ENCODE measurements at regions not wholly inside any gene's neighbourhood (a gene's known extent, or its start where the extent isn't known, plus 50 kb on each side); places are given as distances from the start of the nearest gene placed in this dataset.

GRCh38 chr9:129340427-129341170, 162.5 kb upstream of the IER5L start:
- ATAC-seq (ENCODE audit: insufficient read depth, low FRiP score) (no peak), DNase-seq (peak in 2 of 3 donors; percentile 41 to 47)
- Histone ChIP-seq H3K36me3 (ENCODE audit: control insufficient read depth in 4 of 4, insufficient read depth in 4 of 4, low read length in 4 of 4) (no peaks in the 10 kb centered on the region), H3K9ac (ENCODE audit: insufficient read depth in 1 of 2, low read length in 2 of 2) (peak overlapping the region in 1 of 2 donors; percentile 51), H3K27me3 (ENCODE audit: control insufficient read depth in 3 of 3, insufficient read depth in 3 of 3, low read length in 2 of 3) (no peaks in the 10 kb centered on the region), H3K4me1 (ENCODE audit: control insufficient read depth in 5 of 5, insufficient read depth in 5 of 5, low read length in 5 of 5) (peaks cover 0 to 46% (median 18%) of the 10 kb centered on the region in 5 donors), H3K9me3 (ENCODE audit: control insufficient read depth in 4 of 4, insufficient read depth in 3 of 4, low read length in 3 of 4) (peaks cover 0 to 2% (median 0%) of the 10 kb centered on the region in 4 donors), H3K27ac (ENCODE audit: low read depth in 1 of 2, low read length in 1 of 2) (no peak overlapping the region), H3K4me3 (no peak overlapping the region)
- no peak for TF ChIP-seq CTCF (IDR thresholded peaks at IDR 0.05; ENCODE audit: control extremely low read depth, extremely low read depth)
- 66 to 82% methylated on average over 13 to 15 of the region's 15 CpGs for WGBS, 2 donors

- DNase-seq: no peak
- peaks cover 0 to 55% (median 24%) of the 10 kb centered on the region in 5 donors for H3K4me1 ChIP-seq (ENCODE audit: control insufficient read depth in 5 of 5, insufficient read depth in 5 of 5, low read length in 5 of 5)
- peak overlapping the region in 1 of 2 donors; percentile 46 for H3K27ac ChIP-seq (ENCODE audit: low read depth in 1 of 2, low read length in 1 of 2)
- peaks cover 0 to 2% (median 0%) of the 10 kb centered on the region in 4 donors for H3K9me3 ChIP-seq (ENCODE audit: control insufficient read depth in 4 of 4, insufficient read depth in 3 of 4, low read length in 3 of 4)
- ATAC-seq (ENCODE audit: insufficient read depth, low FRiP score): no peak
- no peaks in the 10 kb centered on the region for H3K36me3 ChIP-seq (ENCODE audit: control insufficient read depth in 4 of 4, insufficient read depth in 4 of 4, low read length in 4 of 4)
- no peak overlapping the region for H3K4me3 ChIP-seq
- WGBS, 2 donors: 95 to 96% methylated on average over 3 of the region's 3 CpGs
- no peaks in the 10 kb centered on the region for H3K27me3 ChIP-seq (ENCODE audit: control insufficient read depth in 3 of 3, insufficient read depth in 3 of 3, low read length in 2 of 3)
- TF ChIP-seq CTCF (IDR thresholded peaks at IDR 0.05; ENCODE audit: control extremely low read depth, extremely low read depth): no peak
- H3K9ac ChIP-seq (ENCODE audit: insufficient read depth in 1 of 2, low read length in 2 of 2): no peak overlapping the region
Measured at GRCh38 chr9:129339539-129340157, 161.6 kb upstream of the IER5L start.

DNA sequence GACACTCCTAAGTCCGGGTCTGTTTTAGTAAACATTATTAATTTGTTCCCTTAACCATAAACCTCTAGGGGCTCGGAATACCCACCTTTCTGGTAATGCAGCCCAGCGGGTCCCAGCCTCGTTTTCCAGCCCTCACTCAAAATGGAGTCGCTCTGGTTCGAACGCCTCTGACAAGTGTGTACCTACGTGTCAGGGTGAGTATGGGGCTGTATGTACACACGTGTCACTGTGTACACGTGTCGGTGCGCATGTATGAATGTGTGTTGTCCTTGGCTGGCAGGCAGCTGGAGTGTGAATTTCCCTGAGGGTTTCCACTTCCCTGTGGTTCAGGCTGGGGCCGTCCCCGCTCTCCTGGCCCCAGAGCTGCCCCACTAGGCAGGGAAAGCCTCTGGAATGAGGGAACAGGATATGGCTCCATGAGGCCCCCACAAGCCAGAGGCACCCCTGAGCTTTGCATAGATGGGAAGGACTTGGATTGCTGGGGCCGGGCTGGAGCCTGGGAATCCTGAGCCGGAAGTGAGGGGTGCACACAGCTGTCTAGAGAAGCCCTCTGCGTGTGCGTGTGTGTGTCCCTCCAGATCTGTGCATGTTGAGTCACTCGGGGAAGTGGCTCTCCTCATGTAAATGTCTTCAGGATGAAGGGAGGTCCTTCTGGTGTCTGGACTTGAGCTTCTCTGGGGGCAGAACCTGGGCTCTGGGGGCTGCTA, 160.8 kb upstream of the IER5L start:
- Histone ChIP-seq H3K36me3 (ENCODE audit: control insufficient read depth in 4 of 4, insufficient read depth in 4 of 4, low read length in 4 of 4) (no peaks in the 10 kb centered on the region), H3K27me3 (ENCODE audit: control insufficient read depth in 3 of 3, insufficient read depth in 3 of 3, low read length in 2 of 3) (no peaks in the 10 kb centered on the region), H3K27ac (ENCODE audit: low read depth in 1 of 2, low read length in 1 of 2) (peak overlapping the region in 1 of 2 donors; percentile 46), H3K4me3 (no peak overlapping the region), H3K9me3 (ENCODE audit: control insufficient read depth in 4 of 4, insufficient read depth in 3 of 4, low read length in 3 of 4) (peaks cover 0 to 2% (median 0%) of the 10 kb centered on the region in 4 donors), H3K4me1 (ENCODE audit: control insufficient read depth in 5 of 5, insufficient read depth in 5 of 5, low read length in 5 of 5) (peaks cover 0 to 60% (median 28%) of the 10 kb centered on the region in 5 donors), H3K9ac (ENCODE audit: insufficient read depth in 1 of 2, low read length in 2 of 2) (no peak overlapping the region)
- no peak for TF ChIP-seq CTCF (IDR thresholded peaks at IDR 0.05; ENCODE audit: control extremely low read depth, extremely low read depth)
- DNase-seq: peak in 2 of 3 donors; percentile 42 to 44
- no peak for ATAC-seq (ENCODE audit: insufficient read depth, low FRiP score)
- WGBS, 2 donors: 63 to 70% methylated on average over 19 of the region's 19 CpGs

Measured in lung (tissue), 11 donors.